SK-N-SH treated with all-trans-retinoic acid at 6 μM for 48 hours (cell line): ENCODE measurements at regions not wholly inside any gene's neighbourhood (a gene's known extent, or its start where the extent isn't known, plus 50 kb on each side); places are given as distances from the start of the nearest gene placed in this dataset.

ENCODE experiments used
- RARB ChIP-seq: fragments of 250-450 bp; sonication (Bioruptor Pico); IDR thresholded peaks from 2 replicates; pipeline ENCODE4 v1.8.0; 2021; ENCODE audit warnings: mild to moderate bottlenecking, moderate library complexity
- ZFP3 ChIP-seq: fragments of 250-450 bp; sonication (Bioruptor Pico); IDR thresholded peaks from 2 replicates; pipeline ENCODE4 v1.5.0; 2020; ENCODE audit warnings: mild to moderate bottlenecking, moderate library complexity

DNA sequence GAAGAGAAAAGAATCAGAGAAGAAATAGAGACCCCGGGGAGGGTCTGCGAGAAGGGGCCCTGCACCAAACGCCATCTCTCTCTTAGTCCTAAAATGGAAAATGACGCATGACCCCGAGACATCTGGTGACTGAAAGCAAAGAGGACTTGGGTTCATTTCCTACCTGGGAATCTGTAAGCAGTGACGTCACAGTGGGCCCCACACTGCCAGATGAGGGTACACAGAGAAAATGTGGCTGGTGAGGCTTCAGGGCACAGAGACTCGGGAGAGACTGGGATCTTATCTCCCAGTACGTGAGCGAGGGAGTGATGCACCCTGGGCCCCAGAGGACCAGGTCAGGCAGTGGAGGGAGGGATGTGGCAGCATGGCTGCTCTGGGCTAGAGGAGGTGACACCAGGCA is 288.1 kb upstream of the SFSWAP start:
- no peak for TF ChIP-seq ZFP3 (CRISPR knock-in tag)
- TF ChIP-seq RARB (CRISPR knock-in tag): no peak
